GM13976 (cell line): ENCODE measurements at regions not wholly inside any gene's neighbourhood (a gene's known extent, or its start where the extent isn't known, plus 50 kb on each side); places are given as distances from the start of the nearest gene placed in this dataset.
"Not testable (repeated sequence)": the region's sequence is repeated elsewhere in the genome, so short reads cannot be mapped to it uniquely, and the experiment has no call there.

Source experiments
- DNase-seq: peaks from one replicate; pipeline ENCODE4 v3.0.0; 2012; ENCODE audit warnings: low spot score
- in situ Hi-C: fragments of 300-500 bp; cut with MboI; formaldehyde crosslinking; loops from one replicate; pipeline ENCODE4 v1.12.0; 2022; ENCODE audit warnings: low sequenced_read_pairs, mixed read lengths, inconsistent platforms; ENCODE audit not compliant: unreplicated experiment
- TF ChIP-seq, protein P1 (sequence below): IDR thresholded peaks from 2 replicates; pipeline ENCODE4 v1.5.1; 2012; ENCODE audit warnings: borderline replicate concordance, mild to moderate bottlenecking; ENCODE audit not compliant: insufficient read depth; ENCODE audit errors: extremely low read depth, missing control alignments, control extremely low read depth

DNA sequence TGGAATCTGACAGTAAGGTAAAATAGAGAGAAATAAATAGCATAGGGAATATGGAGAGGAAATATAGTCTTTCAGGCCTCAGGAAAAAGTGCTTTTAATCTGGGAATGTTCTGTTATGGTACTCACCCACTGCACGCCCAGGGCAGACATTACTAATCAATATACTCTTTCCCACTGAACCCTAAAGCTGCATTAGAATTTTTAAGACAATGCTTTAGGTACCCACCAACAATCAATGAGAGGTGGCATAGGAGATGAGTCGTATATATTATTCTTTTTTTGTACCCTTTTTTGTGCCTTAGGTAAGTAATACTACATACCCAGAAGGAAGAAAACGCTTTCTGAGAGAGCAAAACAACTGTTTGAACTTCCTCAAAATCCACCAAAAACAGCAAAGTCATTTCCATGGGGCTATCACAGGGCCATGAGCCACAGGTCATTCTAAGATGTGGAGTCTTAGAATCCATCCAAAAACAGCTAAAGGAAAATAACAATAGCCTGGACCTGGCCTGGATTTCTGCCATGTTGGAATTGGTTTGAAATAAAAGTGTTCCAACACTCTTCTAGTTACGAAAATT is 542.1 kb downstream of the XYLT1 start:
- TF ChIP-seq, protein P1, sequence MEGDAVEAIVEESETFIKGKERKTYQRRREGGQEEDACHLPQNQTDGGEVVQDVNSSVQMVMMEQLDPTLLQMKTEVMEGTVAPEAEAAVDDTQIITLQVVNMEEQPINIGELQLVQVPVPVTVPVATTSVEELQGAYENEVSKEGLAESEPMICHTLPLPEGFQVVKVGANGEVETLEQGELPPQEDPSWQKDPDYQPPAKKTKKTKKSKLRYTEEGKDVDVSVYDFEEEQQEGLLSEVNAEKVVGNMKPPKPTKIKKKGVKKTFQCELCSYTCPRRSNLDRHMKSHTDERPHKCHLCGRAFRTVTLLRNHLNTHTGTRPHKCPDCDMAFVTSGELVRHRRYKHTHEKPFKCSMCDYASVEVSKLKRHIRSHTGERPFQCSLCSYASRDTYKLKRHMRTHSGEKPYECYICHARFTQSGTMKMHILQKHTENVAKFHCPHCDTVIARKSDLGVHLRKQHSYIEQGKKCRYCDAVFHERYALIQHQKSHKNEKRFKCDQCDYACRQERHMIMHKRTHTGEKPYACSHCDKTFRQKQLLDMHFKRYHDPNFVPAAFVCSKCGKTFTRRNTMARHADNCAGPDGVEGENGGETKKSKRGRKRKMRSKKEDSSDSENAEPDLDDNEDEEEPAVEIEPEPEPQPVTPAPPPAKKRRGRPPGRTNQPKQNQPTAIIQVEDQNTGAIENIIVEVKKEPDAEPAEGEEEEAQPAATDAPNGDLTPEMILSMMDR = no peak
- in situ Hi-C loops = no loop called here
- no peak for DNase-seq

DNA sequence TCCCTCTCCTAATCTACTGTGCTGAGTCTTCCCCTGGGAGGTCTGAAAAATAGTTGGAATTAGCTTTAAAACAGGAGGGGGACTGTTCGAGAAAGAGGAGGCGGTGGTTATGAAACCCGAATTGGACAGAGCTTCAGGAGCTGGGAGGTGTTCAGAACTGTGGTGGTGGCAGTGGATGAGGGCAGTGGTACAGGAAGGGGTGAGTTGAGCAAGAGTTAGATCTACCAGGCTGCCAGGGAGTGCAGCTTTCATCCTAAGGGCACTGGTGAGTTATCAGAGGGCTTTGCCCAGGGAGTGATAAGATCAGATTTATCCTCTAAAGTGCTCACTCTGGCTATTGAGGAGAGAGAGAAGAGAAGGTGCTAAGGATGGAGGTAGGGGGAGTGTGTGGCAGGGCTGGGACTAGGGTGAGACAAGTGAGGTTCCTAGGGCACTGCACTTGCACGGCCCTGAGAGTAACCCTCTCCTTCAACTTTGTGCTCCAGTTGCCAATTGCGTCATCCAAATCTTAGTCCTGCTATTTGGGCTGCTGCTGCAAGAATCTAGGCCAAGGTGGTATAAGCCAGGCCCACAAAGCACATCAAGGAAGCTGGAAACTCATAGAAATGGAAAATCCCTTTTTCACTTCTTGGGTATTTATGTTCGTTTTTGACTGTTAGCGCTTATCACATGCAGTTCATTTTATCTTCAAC is 540.3 kb downstream of the XYLT1 start:
- TF ChIP-seq, protein P1 = no peak
- in situ Hi-C loops = no loop called here
- no peak for DNase-seq

DNA sequence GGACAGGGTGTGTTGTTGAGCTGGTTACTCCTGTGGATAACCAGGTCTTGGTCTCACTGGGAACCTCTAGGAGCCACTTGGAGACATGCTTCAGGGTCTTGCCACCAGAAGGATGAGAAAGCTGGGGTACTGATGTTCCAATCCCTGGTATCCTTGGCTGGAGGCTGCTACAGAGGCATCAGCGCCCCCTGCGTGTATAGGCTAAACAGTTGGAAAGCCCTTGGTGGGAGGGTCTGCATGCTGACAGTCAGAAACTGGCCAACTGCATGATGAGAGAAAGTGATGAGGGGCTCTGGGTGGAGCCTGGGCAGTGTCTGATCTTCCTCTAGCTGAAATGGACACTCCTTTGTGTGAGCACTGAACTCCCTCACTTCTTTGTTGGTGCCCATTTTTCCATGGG is 536.9 kb downstream of the XYLT1 start:
- TF ChIP-seq, protein P1 = no peak
- DNase-seq = no peak
- in situ Hi-C loops = no loop called here

DNA sequence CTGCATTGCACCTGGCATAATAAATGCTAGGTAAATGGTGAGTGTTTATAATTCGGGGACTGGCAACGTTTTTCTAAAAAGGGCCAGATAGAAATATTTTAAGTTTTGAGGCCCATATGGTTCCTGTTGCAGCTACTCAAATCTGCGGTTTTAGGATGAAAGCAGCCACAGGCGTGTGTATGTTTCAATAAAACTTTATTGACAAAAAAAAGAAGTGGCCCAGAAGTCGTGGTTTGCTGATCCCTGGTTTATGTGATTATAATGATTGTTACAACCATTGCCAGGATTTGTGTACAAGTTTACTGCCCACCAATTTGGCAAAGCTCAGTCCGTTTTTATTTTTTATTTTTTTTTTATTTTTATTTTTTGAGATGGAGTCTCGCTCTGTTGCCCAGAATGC is 536.1 kb downstream of the XYLT1 start:
- in situ Hi-C loops = no loop called here
- no peak for DNase-seq

DNA sequence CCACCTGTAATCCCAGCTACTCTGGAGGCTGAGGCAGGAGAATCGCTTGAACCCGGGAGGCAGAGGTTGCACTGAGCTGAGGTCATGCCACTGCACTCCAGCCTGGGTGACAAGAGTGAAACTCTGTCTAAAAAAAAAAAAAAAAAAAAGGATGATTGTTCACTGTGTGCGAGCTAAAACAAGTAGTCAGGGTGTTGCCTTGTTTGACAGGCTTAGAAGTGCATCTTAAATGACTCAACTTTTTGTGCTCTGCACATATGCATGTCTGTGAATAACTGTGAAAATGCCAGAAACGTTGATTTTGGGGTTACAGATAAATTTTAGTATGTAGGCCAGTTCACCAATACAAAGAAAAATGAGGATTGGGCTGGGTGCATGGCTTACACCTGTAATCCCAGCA is 534.9 kb downstream of the XYLT1 start:
- DNase-seq, in situ Hi-C loops: not testable (repeated sequence)

More for the DNA sequence above, 536.1 kb downstream of the XYLT1 start:
- TF ChIP-seq, protein P1 = no peak

DNA sequence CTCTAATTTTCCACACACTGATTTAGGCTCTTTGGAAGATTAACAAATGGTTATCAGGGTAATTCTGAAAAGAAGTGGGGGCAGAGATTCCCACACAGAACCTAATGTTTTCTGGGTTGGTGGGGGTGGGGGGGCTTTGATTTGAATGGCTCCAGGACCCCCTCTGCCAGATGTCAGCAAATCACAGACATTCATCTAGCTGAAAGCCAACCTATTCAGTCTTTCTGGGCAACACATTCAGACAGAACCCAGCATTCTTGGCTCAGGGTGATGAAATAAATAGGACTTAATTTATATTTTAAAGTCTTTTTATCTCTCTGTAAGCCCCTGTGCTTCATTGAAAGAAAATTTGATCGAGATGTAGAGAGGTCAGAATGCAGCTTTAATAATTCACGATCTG is 533.2 kb downstream of the XYLT1 start:
- DNase-seq = no peak
- in situ Hi-C loops = no loop called here
- TF ChIP-seq, protein P1 = no peak

DNA sequence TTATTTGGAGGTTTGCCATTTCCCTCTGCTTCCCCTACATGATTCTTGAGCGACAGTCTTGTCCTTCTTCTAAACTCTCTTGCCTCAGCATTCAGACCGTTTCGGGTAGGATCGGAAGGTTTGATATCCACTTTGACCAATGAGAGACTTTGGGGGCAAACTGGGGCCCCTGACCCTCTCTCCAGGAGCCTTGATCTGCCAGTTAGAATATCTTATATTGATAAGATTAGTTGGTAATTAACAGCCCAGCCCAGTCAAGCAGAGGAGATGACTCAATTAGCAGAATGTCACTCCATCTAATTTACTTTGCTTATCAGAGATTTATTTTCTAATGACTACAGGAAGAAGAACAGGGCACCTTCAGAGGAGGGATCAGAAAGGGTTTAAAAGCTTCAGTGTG is 532.8 kb downstream of the XYLT1 start:
- in situ Hi-C loops = no loop called here
- TF ChIP-seq, protein P1 = no peak
- no peak for DNase-seq
